ENCODE measurements at regions not wholly inside any gene's neighbourhood (a gene's known extent, or its start where the extent isn't known, plus 50 kb on each side); places are given as distances from the start of the nearest gene placed in this dataset.

DNA sequence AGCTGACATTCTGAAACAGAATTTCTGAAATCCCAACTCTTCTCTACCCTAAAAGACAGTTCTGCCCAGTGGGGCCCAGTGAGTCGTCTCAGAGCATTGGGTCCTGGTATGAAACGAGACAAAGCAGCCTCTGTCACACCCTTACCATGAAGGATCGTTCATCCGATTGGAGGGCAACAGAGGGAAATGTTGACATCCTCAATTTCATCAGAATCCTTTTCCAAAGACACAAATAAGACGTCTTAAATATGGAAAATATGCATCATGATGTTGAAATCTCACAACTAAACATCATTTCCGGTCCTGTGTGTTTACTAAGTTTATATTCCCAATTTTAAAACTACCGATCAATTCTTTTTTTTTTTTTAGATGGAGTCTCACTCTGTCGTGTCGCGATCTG is 112.1 kb upstream of the SLC45A1 start:
- no peak for DNase-seq
- Mint-ChIP-seq H3K4me3 (no peak overlapping the region), H3K27me3 (ENCODE audit: low read depth in 3 of 3) (peaks cover 3 to 9% (median 7%) of the 10 kb centered on the region in 3 donors), H3K27ac (no peak overlapping the region), H3K4me1 (no peaks in the 10 kb centered on the region), H3K9me3 (no peaks in the 10 kb centered on the region), H3K36me3 (no peaks in the 10 kb centered on the region)

DNA sequence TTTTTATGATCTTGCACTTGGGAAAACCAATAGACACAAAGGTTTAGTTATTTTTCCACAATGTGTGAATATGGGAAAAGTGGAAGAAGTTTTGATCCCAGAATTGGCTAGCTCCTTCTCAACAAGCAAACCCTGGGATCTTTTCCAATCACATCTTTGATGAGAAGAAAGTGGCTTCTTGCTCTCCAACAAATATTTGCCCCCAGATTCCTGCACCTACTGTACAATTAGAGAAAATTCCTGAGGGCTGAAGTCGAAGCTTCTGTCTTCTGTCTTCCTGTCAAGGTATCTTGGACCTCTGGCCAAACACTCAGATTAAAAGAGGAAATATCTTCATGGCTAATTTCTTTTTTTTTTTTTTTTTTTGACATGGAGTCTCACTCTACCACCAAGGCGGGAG is 113.1 kb upstream of the SLC45A1 start:
- no peak for DNase-seq
- no peak overlapping the region for H3K27ac Mint-ChIP-seq
- H3K27me3 Mint-ChIP-seq (ENCODE audit: low read depth in 3 of 3): peaks cover 2 to 5% (median 3%) of the 10 kb centered on the region in 3 donors
- H3K4me3 Mint-ChIP-seq: no peak overlapping the region
- no peaks in the 10 kb centered on the region for H3K4me1 Mint-ChIP-seq
- H3K9me3 Mint-ChIP-seq: no peaks in the 10 kb centered on the region
- no peaks in the 10 kb centered on the region for H3K36me3 Mint-ChIP-seq

DNA sequence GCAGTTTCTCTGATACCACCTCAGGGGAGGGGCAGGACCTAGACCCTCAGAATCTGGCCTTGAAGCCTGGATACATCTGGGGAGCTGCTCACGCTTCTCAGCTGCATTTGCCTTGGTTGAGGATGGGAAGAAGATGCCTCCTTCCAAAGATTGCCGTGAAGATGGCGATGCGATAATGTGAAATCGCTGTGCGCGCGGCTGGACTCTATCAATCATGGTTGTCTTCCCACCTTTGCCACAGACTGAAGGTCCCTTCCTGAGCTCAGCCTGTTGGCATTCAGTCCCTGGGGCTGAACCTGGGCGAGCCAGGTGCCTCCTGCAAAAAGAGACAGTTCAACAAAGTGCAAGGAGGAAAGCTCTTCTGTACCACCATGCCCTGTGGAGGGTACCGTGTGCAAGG is 114.4 kb upstream of the SLC45A1 start:
- H3K36me3 Mint-ChIP-seq: no peaks in the 10 kb centered on the region
- no peak for DNase-seq
- no peak overlapping the region for H3K27ac Mint-ChIP-seq
- H3K9me3 Mint-ChIP-seq: no peaks in the 10 kb centered on the region
- peaks cover 0 to 5% (median 2%) of the 10 kb centered on the region in 3 donors for H3K27me3 Mint-ChIP-seq (ENCODE audit: low read depth in 3 of 3)
- no peak overlapping the region for H3K4me3 Mint-ChIP-seq
- no peaks in the 10 kb centered on the region for H3K4me1 Mint-ChIP-seq

DNA sequence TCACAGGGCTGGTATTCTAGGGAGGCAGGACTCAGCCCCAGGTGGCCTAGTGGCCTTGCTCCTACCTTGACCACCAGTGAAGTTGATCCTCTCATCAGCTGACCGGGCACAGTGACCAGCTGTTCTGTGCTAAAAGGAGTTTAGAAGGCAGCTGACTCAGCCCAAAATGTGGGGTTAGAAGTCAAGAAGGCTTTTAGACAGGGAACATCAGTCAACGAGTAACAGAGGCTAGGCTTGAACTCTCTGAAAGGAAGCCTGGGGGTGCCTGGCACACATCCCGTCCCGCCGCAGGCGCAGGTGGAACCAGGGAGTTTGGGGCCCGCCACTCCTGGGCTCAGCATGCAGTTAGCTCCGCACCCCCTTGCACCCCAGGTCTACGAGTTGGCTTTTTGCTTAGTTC is 114.9 kb upstream of the SLC45A1 start:
- peaks cover 0 to 5% (median 2%) of the 10 kb centered on the region in 3 donors for H3K27me3 Mint-ChIP-seq (ENCODE audit: low read depth in 3 of 3)
- no peaks in the 10 kb centered on the region for H3K4me1 Mint-ChIP-seq
- H3K9me3 Mint-ChIP-seq: no peaks in the 10 kb centered on the region
- H3K27ac Mint-ChIP-seq: no peak overlapping the region
- DNase-seq: no peak
- H3K4me3 Mint-ChIP-seq: no peak overlapping the region
- no peaks in the 10 kb centered on the region for H3K36me3 Mint-ChIP-seq

DNA sequence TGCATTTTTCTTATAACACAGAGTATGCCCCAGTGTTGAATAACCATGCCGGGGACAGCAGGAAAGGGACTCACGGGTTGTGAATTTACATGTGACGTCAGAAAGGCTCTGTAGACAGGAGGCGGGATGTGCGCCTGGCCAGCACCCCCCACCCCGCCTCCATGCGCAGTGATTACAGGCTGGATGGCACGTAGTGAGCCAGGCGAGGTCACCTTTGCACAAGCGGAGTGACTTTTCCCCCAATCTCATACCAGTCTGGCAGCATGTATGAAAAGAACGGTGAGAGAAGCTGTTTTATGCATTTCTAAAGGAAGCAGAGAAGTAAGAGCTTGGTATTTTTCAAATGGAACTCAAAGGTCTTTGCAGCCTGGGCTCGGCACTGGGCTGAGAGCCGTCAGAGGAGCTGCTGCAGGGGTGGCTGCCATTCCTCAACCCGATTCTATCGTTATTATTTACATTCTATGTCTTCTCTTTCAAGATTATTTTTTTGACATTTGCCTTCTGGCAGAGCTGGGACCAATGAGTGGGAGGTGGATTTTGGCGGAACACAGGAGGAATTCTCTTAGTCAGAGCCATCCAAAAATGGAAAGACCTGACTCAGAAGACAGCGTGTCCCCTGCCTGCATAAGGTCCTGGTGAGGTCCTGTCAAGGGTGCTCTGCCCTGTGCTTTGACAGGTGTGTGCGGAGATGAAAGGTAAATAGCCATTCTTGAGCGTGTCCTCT is 115.6 kb upstream of the SLC45A1 start:
- no peak for DNase-seq

DNA sequence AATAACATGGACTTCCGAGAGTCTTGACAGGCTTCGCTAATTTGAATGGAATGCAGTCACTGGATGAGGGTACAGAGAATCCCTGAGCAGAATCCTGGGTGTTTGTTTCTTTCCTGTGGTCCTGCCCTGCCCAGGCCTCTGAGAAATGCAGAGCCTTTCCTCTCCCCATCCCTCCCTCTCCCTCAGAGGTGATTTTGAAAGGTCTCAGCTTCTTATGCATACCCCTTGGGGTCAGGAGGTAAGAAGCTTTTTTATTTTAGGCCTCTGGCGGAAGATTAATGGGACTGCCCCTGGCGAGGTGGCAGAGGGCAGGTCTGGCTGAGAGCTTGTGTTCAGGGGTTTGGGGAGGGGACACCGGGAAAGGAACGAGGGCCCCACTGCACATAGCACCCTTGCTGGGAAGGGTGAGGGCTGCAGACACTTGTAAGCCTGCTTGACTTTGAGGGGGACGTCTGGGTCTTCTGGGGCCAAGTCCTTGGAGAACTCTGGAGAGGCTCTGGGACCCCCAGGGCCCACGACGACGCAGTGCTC is 116.5 kb upstream of the SLC45A1 start:
- Mint-ChIP-seq H3K4me3 (no peak overlapping the region), H3K27me3 (ENCODE audit: low read depth in 3 of 3) (peaks cover 0 to 5% (median 0%) of the 10 kb centered on the region in 3 donors), H3K36me3 (no peaks in the 10 kb centered on the region), H3K4me1 (no peaks in the 10 kb centered on the region), H3K27ac (no peak overlapping the region), H3K9me3 (no peaks in the 10 kb centered on the region)
- DNase-seq: no peak

More for the DNA sequence above, 115.6 kb upstream of the SLC45A1 start:
- H3K4me3 Mint-ChIP-seq: no peak overlapping the region
- H3K4me1 Mint-ChIP-seq: no peaks in the 10 kb centered on the region
- no peak overlapping the region for H3K27ac Mint-ChIP-seq
- H3K36me3 Mint-ChIP-seq: no peaks in the 10 kb centered on the region
- H3K9me3 Mint-ChIP-seq: no peaks in the 10 kb centered on the region
- H3K27me3 Mint-ChIP-seq (ENCODE audit: low read depth in 3 of 3): peaks cover 0 to 5% (median 2%) of the 10 kb centered on the region in 3 donors

DNA sequence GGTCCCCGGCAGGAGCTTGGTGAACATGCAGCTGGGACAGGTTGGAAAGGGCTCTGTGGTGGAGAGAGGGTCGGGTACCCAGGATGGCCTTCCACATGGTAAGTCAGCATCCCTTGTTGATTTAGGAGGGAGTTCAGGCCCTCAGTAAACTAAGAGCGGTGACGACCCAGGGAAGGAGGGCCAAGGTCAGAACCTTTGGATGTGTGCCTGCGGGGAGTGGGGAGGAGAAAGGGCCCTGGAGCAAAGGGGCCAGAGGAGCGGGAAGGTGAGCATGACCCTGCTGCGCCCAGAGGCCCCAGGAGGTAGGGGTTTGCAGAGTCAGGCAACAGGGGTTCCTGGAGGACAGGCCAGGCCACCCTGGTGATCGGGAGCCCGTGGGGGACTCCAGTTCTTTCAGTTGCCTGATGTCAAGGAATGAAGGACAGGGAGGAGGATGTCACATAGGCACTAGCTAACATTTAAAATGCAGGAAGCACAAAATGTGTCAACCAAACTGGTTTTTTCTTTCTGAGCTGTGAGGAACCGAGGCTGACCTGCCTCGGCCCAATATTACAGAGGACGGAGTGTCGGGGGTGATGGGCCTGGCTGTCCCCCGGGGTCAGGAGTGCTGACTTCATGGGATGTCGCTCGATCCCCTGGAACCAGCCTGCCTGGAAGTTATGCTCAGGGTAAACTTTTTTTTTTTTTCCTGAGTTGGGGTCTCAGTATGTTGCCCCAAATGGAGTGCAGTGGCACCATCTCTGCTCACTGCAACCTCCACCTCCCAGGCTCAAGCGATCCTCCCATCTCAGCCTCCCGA is 117.4 kb upstream of the SLC45A1 start:
- no peaks in the 10 kb centered on the region for H3K36me3 Mint-ChIP-seq
- no peaks in the 10 kb centered on the region for H3K9me3 Mint-ChIP-seq
- DNase-seq: no peak
- no peaks in the 10 kb centered on the region for H3K4me1 Mint-ChIP-seq
- peaks cover 0 to 5% (median 0%) of the 10 kb centered on the region in 3 donors for H3K27me3 Mint-ChIP-seq (ENCODE audit: low read depth in 3 of 3)
- peak overlapping the region in 2 of 6 donors; percentile 36 to 61 for H3K27ac Mint-ChIP-seq
- H3K4me3 Mint-ChIP-seq: no peak overlapping the region

DNA sequence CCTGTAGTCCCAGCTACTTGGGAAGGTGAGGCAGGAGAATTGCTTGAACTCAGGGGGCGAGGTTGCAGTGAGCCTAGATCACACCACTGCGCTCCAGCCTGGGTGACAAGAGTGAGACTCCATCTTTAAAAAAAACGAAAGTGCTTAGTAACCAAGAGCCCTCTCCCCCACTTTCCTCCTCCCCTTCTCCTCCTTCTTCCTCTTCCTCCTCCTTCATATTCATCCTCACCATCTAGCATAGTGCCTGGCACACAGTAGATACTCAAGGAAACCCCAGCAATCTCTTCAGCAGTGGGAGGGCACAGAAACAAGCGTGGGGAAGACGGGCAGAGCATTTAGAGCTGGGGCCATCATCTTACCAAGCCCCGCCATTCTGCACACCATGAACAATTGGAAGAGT is 119.4 kb upstream of the SLC45A1 start:
- Mint-ChIP-seq H3K27ac (no peak overlapping the region), H3K4me3 (no peak overlapping the region), H3K4me1 (no peaks in the 10 kb centered on the region), H3K36me3 (no peaks in the 10 kb centered on the region), H3K27me3 (ENCODE audit: low read depth in 3 of 3) (peaks cover 0 to 5% (median 0%) of the 10 kb centered on the region in 3 donors), H3K9me3 (no peaks in the 10 kb centered on the region)
- DNase-seq: no peak

DNA sequence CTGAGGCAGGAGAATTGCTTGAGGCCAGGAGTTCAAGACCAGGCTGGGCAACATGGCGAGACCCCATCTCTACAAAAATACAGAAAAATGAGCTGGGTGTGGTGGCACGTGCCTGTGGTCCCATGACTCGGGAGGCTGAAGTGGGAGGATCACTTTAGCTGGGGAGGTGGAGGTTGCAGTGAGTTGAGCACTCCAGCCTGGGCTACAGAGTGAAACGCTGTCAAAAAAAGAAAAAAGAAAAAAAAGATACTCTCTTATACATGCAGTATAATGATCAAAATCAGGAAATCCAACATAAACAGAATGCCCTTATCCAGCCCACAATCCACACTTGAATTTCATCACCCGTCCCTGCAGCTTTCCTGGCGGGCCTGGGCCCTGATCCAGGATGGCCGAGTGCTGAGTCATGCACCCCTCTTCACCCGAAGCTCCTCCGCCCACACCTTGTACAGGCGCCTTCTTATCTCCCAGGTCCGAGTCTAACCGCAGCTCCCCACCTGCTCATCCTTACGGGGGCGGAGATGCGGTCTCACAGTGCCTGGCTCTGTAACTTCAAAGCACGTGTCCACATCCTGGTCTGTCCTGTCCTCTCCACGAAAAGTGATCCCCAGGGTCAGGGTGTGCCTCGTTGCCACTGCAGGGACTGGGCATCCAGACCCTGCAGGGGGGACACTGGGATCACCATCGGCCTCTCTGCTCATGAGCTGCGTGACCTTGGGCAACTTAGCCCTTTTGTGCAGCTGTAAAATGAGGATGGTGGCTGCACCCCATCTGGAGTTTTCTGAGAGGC is 120.2 kb upstream of the SLC45A1 start:
- no peaks in the 10 kb centered on the region for H3K36me3 Mint-ChIP-seq
- H3K27me3 Mint-ChIP-seq (ENCODE audit: low read depth in 3 of 3): peaks cover 0 to 5% (median 0%) of the 10 kb centered on the region in 3 donors
- H3K27ac Mint-ChIP-seq: no peak overlapping the region
- no peaks in the 10 kb centered on the region for H3K4me1 Mint-ChIP-seq
- DNase-seq: no peak
- no peaks in the 10 kb centered on the region for H3K9me3 Mint-ChIP-seq
- no peak overlapping the region for H3K4me3 Mint-ChIP-seq

DNA sequence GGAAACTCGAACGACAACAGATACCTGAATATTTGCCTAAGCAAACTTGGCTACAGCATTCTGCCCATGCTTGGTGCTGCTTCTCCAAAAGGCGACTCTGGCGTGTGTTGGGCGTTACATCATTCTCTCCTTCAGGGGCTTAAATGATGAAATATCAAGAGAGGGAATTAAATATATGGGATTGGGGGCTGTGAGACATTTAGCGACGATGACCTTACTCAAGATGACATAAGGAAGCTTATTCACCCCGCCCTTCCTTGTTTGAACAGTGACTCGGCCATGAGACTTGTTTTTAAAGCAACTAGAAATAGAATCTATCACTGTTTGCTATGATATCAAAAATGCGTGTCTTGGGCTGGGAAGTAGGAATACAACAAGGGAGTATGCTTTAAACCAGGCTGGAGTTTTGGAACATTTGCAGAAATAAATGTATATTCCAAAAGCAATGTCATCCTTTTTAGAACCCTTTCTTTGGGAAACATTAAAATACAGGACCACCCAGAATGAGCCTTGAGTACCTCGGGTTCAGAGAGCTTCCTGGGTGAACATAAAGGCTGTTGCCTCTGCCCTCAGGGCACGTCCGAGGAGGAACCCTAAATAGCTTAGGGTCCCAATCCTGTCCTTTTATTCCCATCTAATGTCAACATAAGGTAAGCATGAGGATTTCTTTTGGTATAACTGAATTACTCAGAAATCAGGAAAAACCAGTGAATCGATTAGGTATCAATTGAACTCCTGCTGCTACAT is 123.3 kb upstream of the SLC45A1 start:
- Mint-ChIP-seq H3K9me3 (no peaks in the 10 kb centered on the region), H3K27ac (no peak overlapping the region), H3K4me1 (no peaks in the 10 kb centered on the region), H3K4me3 (no peak overlapping the region), H3K27me3 (ENCODE audit: low read depth in 3 of 3) (peaks cover 0 to 1% (median 0%) of the 10 kb centered on the region in 3 donors), H3K36me3 (no peaks in the 10 kb centered on the region)
- no peak for DNase-seq

DNA sequence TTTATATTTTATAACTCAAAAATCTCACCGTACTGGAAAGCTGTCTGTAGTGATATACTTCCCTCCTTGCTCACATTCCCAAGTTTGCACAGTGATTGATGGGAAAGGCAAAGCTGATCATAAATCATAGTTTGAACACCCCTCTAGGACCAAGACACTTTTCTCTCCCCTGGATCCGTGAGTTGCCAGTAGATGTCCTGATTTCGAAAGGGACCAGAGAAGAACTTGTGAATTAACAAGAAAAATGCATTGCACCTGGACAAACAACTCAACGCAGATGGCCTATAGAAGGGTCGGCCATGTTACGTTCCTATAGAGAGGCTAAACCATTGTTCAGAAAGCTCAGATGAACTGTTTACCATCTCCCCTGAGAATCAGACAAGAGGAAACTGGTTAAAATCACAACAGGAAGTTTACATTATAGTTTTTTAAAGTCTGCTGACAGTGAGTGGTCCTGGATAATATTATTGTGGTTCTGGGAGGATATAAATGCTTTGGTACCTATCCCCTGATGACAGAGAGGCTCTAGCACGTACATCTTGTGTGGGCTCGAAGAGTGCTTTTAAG is 124.0 kb upstream of the SLC45A1 start:
- H3K4me3 Mint-ChIP-seq: no peak overlapping the region

DNA sequence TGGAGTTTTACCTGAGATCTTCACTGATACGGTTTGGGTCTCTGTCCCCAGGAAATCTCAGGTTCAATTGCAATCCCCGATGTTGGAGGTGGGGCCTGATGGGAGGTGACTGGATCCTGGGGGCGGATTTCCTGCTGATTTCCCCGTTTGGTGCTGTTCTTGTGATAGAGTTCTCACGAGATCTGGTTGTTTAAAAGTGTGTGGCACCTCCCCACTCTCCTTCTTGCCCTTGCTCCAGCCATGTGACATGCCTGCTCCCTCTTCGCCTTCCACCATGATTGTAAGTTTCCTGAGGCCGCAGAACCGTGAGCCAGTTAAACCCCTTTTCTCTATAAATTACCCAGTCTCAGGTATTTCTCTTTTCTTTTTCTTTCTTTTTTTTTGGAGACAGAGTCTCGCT is 126.4 kb upstream of the SLC45A1 start:
- Mint-ChIP-seq H3K4me3 (no peak overlapping the region), H3K4me1 (no peaks in the 10 kb centered on the region), H3K27ac (no peak overlapping the region), H3K9me3 (no peaks in the 10 kb centered on the region), H3K27me3 (ENCODE audit: low read depth in 3 of 3) (peaks cover 0 to 1% (median 1%) of the 10 kb centered on the region in 3 donors), H3K36me3 (no peaks in the 10 kb centered on the region)
- DNase-seq: no peak

More for the DNA sequence above, 124.0 kb upstream of the SLC45A1 start:
- no peaks in the 10 kb centered on the region for H3K36me3 Mint-ChIP-seq
- peaks cover 0 to 1% (median 0%) of the 10 kb centered on the region in 3 donors for H3K27me3 Mint-ChIP-seq (ENCODE audit: low read depth in 3 of 3)
- no peak overlapping the region for H3K27ac Mint-ChIP-seq
- H3K9me3 Mint-ChIP-seq: no peaks in the 10 kb centered on the region
- no peak for DNase-seq
- no peaks in the 10 kb centered on the region for H3K4me1 Mint-ChIP-seq

DNA sequence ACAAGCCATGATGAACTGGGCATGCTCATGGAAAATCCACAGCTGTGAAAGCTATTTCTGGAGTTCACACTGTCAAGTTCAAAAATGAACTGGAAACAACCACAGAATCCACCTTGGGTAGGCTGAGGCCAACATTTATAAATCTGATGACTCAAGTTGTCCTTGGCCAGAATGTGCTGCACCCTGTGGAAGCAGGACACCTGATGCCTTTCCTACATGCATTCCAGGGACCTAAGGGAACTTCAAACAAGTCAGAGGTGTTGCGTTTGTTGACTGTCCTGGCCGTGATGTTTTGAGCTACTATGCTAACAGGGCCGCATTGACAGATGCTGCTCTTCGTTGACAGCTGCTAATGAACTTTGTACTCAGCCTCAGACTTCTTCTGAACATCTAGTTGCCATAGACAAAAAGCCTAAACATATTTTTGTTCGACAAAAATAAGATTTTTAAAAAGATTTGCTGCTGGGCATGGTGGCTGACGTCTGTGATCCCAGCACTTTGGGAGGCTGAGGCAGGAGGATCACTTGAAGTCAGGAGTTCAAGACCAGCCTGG is 127.9 kb upstream of the SLC45A1 start:
- Mint-ChIP-seq H3K9me3 (no peaks in the 10 kb centered on the region), H3K4me1 (no peaks in the 10 kb centered on the region), H3K36me3 (no peaks in the 10 kb centered on the region)

More for the DNA sequence above, 127.9 kb upstream of the SLC45A1 start:
- H3K27me3 Mint-ChIP-seq (ENCODE audit: low read depth in 3 of 3): peaks cover 0 to 1% (median 1%) of the 10 kb centered on the region in 3 donors
- no peak overlapping the region for H3K4me3 Mint-ChIP-seq
- no peak overlapping the region for H3K27ac Mint-ChIP-seq
- DNase-seq: no peak
